GM18907 (cell line): ENCODE measurements at regions not wholly inside any gene's neighbourhood (a gene's known extent, or its start where the extent isn't known, plus 50 kb on each side); places are given as distances from the start of the nearest gene placed in this dataset.
"Not testable (repeated sequence)": the region's sequence is repeated elsewhere in the genome, so short reads cannot be mapped to it uniquely, and the experiment has no call there.

Source experiments
- ATAC-seq: cut with Tn5 transposase; IDR thresholded peaks from one replicate; pipeline ENCODE4 v1.9.1; 2021; ENCODE audit warnings: mild to moderate bottlenecking, moderate library complexity; ENCODE audit not compliant: unreplicated experiment

DNA sequence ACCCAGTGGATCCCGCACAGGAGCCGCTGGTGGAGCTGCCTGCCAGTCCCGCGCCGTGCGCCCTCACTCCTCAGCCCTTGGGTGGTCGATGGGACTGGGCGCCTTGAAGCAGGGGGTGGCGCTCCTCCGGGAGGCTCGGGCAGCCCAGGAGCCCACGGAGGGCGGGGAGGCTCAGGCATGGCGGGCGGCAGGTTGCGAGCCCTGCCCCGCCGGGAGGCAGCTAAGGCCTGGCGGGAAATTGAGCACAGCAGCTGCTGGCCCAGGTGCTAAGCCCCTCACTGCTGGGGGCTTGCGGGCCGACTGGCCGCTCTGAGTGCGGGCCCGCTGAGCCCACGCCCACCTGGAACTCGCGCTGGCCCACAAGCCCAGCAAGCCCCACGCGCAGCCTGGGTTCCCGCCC is 127.1 kb upstream of the TMEM164 start:
- no peak for ATAC-seq

DNA sequence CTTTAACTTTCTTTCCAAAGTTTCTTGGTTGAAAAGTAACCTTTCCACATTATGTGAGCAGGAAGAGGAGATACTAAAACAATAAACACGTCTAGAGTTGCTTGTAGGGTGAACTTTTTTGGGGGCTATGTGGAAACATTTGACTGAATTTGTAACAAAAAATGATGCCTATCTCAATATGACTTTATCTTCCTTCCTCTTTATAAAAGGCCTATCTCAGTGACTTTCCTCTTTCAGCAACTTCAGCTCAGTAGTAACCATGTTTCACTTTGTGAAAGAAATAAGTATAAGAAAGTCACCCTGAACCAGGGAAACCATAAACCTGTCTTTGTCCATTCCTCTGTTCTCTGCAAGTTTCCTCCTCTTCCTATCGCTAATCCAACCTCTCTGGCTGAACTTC is 124.7 kb upstream of the TMEM164 start:
- ATAC-seq = no peak

- ATAC-seq = no peak
Observed at GRCh38 chrX:109879991-109880390, 122.9 kb upstream of the TMEM164 start.

DNA sequence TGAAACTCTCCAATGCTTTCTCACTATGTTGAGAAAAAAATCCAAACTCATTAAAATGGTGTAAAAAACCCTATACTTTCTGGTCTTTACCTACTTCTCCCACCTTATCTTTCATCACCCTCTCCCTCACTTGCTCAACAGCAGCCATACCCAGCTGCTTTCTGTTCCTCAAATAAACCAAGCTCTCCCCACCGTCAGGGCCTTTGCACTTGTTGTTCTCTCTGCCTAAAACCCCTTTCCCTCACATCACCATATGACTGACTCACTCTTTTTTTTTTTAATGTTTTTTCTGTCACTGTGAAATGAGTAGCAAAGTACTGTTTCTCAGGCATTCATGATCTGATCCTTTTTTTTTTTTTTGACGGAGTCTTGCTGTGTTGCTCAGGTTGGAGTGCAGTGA is 122.3 kb upstream of the TMEM164 start:
- peak; percentile 84 for ATAC-seq

DNA sequence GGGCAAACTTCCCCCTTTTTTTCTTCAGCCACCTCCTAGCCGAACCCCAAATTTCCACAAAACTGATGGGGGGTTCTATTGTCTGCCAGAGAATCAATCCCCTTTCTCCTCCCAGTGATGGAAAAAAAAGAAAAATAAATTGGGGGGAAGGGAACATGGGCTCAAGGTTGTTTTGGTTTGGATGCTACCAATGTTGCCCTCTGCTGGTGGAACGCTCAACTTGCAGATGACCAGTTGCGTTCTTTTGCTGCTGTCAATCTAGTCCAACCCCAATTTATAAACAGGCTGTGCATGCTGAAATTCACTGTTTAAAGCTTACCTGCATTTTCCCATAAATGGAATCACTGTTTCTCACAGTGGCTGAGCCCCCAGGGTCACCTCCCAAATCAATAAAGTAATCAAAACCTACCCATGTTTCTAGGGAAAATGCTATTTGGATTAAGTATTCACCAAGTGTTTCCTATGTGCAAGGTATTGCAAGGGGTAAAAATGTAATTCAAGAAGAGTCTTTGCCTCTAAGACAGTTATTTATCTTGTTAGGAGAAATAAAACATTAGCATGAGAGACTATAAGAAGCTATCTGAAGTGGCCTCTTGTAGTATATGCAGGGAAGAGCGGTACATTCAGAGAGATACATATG is 116.7 kb upstream of the TMEM164 start:
- peak; percentile 44 for ATAC-seq

DNA sequence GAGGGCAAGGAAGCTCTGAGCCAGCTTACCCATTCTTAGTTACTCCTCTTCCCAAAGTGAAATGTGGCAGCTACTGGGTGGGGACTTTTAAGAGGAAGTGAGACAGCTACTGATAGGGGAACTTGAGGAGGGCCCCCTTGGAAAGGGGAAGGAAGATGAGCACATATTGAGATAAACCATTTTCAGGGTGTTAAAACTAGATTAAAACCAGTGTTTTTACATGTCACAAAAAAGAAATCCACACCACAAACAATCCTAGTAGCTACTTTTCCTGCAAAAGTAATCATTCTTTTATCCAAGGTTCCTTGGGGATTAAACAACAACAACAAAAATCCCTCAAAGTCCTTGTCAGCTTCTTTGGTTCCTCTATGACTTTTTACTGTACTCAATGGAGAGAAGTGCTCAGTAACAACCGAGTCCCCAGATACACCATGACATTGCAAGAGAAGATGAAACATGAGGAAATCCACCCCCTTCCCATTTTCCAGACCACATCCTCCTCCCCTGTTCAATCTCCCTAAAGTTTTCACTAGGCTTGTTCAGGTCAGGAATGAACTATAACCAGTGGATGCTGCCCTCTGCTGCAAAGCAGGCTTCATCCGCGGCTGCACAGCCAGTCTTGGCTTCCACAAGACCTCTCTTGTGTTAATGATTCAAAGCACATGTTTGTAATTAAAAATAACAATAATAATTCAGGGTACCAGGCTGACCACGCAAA is 113.5 kb upstream of the TMEM164 start:
- no peak for ATAC-seq

DNA sequence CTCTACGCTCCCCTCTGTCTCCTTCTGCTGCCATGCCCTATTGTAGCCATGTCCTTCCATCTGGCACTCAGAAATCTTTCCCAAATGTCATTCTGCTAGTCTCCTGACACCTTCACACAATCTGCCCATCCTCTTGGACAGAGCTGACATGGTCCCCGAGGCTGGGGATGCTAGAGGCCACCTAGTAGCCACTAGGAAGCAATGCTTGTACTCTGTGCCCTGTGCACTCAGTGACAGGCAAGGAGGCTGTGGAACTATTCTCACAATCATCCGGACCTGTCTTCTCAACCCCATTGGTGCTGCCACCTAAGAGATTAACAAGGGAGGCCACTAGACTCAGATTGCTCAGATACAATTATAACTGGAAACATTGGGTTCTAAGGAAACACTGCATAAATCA is 112.6 kb upstream of the TMEM164 start:
- ATAC-seq = no peak

GRCh38 chrX:109890910-109891502 is 111.9 kb upstream of the TMEM164 start:
- no peak for ATAC-seq

GRCh38 chrX:109896024-109896423 is 106.9 kb upstream of the TMEM164 start:
- not testable (repeated sequence) for ATAC-seq

DNA sequence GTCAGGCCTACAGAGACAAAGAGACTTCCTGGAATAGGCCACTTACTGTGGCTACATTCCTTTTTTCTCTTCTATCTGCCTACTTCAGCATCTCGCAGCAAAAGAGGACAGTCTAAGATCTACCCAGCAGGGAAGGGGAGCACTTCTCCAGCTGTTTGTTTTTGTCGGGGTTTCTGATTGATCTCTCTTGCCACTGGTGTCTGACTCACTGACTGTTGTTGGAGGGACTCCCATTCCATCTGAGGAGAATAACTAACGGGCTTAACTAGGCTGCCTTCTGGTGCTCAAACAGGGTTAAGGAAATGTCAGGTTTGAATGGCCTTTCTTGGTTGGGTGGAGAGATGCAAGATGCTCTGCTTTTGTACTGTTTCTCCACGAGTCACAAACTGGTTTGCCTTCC is 100.2 kb upstream of the TMEM164 start:
- no peak for ATAC-seq

- ATAC-seq = no peak
Observed at GRCh38 chrX:109911046-109911445, 91.9 kb upstream of the TMEM164 start.

GRCh38 chrX:109912993-109913392 is 89.9 kb upstream of the TMEM164 start:
- ATAC-seq = not testable (repeated sequence)

DNA sequence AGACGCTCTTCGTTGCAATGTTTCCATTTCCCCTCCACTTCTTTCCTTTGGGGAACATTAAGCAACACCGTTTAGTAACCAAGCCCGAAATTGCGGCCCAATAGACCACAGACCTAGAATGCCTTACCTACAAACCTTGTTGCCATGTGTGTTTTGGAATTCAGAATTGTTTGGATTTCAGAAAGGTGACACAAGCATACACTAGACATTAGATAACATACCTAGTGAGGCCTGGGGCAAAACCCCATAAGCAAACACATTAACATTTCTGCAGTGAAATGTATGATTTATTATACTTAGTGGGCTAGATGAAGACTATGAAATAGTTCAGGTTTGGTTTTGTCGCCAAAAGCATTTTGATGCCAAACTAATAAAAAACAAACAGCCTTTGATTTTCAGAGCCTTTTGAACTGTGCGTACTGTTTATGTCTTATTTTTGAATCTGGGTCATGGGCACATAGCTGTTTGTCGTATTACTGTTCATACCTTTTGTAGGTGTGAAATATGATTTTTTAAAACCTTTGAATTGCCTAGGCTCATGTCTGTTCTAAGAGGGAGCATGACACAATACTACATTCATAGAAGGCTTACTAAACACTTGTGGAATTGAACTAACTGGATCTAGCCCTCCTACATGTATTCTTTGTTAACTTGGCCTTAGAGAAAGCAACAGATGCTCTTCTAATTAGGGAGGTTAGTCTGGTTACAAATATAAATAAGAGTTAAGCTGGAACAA is 88.6 kb upstream of the TMEM164 start:
- no peak for ATAC-seq

- no peak for ATAC-seq
Observed at GRCh38 chrX:109918753-109919152, 84.2 kb upstream of the TMEM164 start.

- no peak for ATAC-seq
Observed at GRCh38 chrX:109920325-109920724, 82.6 kb upstream of the TMEM164 start.

GRCh38 chrX:109920868-109921267 is 82.0 kb upstream of the TMEM164 start:
- no peak for ATAC-seq

DNA sequence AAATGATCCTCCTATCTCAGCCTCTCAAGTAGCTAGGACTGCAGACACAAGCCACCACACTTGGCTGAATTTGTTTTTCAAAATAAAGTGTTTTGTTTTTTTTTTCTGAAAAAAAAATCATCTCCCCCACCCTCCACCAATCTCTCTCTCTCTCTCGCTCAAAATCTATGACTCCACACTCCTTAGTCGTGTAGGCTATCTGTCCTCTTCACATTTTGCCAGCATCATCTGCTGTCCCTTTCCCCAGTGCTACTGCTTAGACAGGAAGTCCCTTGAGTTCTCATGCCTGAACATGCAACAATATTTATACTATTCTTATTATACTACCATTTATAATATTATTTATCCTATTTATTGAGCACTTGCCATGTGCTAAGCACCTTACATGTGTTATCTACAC is 80.7 kb upstream of the TMEM164 start:
- no peak for ATAC-seq

GRCh38 chrX:109925003-109925402 is 77.9 kb upstream of the TMEM164 start:
- not testable (repeated sequence) for ATAC-seq

GRCh38 chrX:109925656-109926055 is 77.3 kb upstream of the TMEM164 start:
- ATAC-seq = no peak

DNA sequence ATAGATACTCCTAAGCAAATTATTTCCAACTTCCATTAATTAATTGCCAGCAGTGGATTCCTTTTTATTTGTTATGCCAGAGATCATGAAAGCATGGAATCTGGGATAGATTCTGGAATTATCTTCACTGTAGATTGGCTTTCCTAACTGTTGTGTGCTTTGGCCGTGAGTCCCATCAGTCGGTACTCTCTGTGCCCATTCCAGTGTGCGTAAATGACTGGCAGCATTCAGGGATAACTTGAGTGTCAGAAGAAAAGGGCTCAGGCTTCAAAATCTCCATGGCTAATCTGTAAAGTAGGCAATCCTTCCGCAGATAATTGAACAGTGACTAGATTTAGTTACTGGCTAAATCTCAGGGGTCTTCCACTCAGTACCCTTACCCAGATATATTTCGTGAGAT is 76.8 kb upstream of the TMEM164 start:
- no peak for ATAC-seq

DNA sequence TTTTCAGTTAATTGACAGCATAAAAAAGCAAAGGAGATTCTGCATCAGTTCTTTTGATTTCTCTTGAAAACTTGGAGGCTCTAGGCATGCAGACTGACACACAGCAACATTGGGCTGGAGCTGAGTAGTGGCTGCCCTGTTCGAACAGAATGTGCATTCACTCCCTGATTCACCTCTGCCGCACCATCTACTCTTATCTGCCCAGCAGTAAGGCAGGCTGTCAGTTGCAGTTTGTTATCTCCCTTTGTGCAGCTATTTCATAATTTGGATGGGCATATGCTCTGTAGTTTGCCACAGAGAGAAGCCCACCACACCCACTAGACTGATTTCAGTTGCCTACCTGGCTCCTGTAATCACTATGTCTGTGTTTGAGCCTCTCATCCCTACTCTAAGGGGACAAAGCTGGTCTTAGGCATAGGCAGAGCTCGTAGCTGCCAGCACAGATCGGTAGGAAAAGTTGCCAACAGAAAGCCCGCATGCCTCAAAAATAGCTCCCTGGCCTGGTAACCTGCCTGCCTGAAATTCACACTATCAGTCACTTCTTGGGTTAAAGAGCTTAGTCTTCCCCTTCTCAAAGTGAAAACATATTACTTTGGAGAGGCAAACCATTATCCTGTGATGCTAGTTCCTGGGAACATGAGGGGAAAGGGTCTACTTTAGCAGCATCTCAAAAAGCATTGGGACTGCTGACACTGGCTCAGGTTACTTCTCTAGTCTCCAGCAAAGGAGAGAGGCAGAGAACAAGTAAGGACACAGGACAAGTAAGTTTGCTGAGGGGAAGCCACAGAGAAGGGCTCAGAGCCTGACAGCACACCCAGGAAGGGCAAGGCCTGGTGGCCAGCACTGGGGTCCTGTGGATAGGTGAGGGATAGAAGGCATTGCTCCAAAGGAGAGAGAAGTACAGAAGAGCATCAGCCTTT is 75.9 kb upstream of the TMEM164 start:
- no peak for ATAC-seq
